HUES6 (cell line): ENCODE measurements at regions not wholly inside any gene's neighbourhood (a gene's known extent, or its start where the extent isn't known, plus 50 kb on each side); places are given as distances from the start of the nearest gene placed in this dataset.

Experiments
- H3K27ac ChIP-seq: 2 replicates; pipeline ENCODE4 v1.7.0; 2013; ENCODE audit warnings: low read depth, mild to moderate bottlenecking, low read length, inconsistent platforms
- H3K27me3 ChIP-seq: 2 replicates; pipeline ENCODE4 v1.6.1; 2013; ENCODE audit warnings: low read length; ENCODE audit not compliant: control insufficient read depth, insufficient read depth
- H3K36me3 ChIP-seq: 2 replicates; pipeline ENCODE4 v1.6.1; 2013; ENCODE audit warnings: low read length; ENCODE audit not compliant: control insufficient read depth, insufficient read depth
- H3K4me1 ChIP-seq: 2 replicates; pipeline ENCODE4 v1.6.1; 2013; ENCODE audit warnings: low read length; ENCODE audit not compliant: control insufficient read depth, insufficient read depth
- H3K4me3 ChIP-seq: 2 replicates; pipeline ENCODE4 v1.5.1; 2013; ENCODE audit warnings: low read depth, low read length
- H3K9ac ChIP-seq: one replicate; pipeline ENCODE4 v1.6.1; 2013; ENCODE audit warnings: mild to moderate bottlenecking, low read length
- H3K9me3 ChIP-seq: 2 replicates; pipeline ENCODE4 v1.6.1; 2013; ENCODE audit warnings: low read depth, low read length; ENCODE audit not compliant: control insufficient read depth, insufficient read depth

DNA sequence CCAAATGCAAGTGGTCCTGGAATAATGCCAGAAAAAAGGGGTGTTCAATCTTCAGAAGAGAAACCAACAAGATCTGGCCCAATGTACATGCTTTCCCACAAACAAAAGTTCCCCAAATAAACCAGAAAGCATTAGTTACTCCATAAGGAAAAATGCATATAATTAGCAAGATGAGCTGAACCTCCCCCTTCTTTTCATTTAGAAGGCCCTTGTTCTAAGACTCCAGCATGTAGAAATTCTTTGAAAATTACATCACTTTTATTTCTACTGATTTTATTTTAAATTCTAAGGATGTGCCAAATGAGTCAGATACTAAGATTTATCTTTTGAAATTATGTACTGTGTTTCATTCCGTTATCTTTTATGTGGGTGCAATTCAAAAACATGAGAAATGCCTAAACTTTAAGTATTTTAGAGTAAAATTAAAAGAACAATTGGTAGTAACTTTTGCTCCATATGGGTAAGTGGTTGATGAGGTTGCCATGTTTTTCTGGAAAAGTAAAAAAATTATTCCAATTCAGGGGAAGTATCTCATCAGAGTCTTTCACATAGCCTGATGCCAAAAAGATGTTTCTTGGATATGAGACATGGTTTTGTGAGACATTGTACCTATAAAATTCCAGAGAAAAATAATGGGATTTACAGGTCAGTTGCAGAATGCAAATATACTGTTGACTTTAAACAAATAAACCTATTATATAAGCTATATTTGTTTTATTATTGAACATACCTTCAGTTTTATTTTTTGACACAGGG lies 106.5 kb upstream of the CCDC112 start:
- Histone ChIP-seq H3K4me3 (no peak overlapping the region), H3K4me1 (no peaks in the 10 kb centered on the region), H3K27me3 (no peaks in the 10 kb centered on the region), H3K27ac (no peak overlapping the region), H3K9ac (no peak overlapping the region), H3K36me3 (no peaks in the 10 kb centered on the region), H3K9me3 (no peaks in the 10 kb centered on the region)

DNA sequence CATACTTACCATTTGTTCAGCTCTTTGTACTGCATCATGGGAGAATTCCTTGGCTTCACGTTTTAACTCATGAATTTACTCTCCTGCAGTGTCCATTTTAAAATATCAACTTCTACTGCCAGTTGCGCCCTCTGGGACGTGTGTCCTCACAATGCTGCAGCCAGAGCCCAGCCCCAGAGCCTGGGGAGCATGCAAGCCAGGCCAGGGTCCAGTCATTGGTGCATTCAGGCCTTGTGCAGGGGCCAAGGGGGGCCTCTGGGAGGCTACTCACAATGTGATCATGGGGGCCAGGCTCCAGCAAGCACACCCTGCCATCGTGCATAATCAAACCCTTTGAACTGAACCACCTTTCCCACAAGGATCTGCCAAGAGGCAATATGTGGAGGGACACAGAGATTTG lies 105.6 kb upstream of the CCDC112 start:
- H3K4me3 ChIP-seq: no peak overlapping the region
- no peaks in the 10 kb centered on the region for H3K36me3 ChIP-seq
- H3K9ac ChIP-seq: no peak overlapping the region
- no peak overlapping the region for H3K27ac ChIP-seq
- H3K4me1 ChIP-seq: no peaks in the 10 kb centered on the region
- H3K9me3 ChIP-seq: no peaks in the 10 kb centered on the region
- no peaks in the 10 kb centered on the region for H3K27me3 ChIP-seq

DNA sequence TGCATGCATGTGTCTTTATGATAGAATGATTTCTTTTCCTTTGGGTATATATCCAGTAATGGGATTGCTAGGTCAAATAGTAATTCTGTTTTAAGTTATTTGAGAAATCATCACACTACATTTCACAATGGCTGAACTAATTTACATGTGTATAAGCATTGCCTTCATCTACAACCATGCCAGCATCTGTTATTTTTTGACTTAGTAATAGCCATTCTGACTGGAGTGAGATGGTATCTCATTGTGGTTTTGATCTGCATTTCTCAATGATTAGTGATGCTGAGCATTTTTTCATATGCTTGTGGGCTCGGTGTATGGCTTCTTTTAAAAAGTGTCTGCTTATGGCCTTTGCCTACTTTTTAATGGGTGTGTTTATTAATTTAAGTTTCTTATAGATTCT lies 102.3 kb upstream of the CCDC112 start:
- no peak overlapping the region for H3K9ac ChIP-seq
- H3K27ac ChIP-seq: no peak overlapping the region
- H3K36me3 ChIP-seq: no peaks in the 10 kb centered on the region
- no peak overlapping the region for H3K4me3 ChIP-seq
- H3K27me3 ChIP-seq: no peaks in the 10 kb centered on the region
- 0 out of 2 replicates have a peak, but pooled peaks cover 6% of the 10 kb centered on the region for H3K9me3 ChIP-seq
- H3K4me1 ChIP-seq: no peaks in the 10 kb centered on the region

DNA sequence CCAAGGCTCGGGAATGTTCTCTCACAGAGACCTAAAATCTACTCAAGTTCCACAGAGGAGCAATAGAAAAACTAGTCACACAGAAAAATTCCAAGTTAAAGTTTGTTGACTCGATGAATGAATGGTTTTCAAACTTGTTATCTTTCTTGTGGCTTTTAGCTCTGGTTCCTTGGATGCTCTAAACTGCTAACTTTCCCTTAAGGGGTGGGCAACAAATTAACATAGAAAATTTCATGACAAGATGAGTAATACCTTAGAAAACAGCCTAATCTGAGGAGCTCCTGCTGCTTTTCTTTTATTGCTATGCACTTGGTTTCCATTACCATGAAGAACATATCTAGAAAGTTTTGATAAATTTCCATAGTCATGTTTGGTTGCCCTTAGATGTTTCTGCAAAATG lies 100.2 kb upstream of the CCDC112 start:
- H3K36me3 ChIP-seq: no peaks in the 10 kb centered on the region
- no peak overlapping the region for H3K27ac ChIP-seq
- no peaks in the 10 kb centered on the region for H3K27me3 ChIP-seq
- H3K9ac ChIP-seq: no peak overlapping the region
- H3K4me1 ChIP-seq: no peaks in the 10 kb centered on the region
- H3K9me3 ChIP-seq: peaks cover 10% of the 10 kb centered on the region; the same call in 1 of the 2 replicates
- no peak overlapping the region for H3K4me3 ChIP-seq

DNA sequence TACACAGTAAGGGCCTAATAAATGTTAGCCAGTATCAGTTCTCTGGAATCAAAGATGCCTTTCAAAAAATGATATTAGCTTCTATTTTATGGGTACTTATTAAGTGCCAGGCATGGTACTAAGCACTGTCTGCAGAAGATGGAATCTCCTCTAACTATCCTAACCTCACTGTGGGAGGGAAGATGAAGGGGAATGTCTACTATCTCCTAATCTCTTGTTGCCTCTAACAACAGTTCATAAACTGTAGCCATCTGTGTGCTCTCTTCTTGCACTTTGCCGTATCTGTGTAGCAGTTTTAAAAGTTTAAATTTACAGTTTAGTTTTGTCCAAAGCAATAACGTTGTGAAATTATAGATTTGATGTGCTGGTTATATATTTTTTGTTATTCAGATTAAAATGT lies 99.6 kb upstream of the CCDC112 start:
- no peaks in the 10 kb centered on the region for H3K27me3 ChIP-seq
- no peaks in the 10 kb centered on the region for H3K36me3 ChIP-seq
- no peak overlapping the region for H3K27ac ChIP-seq
- H3K4me3 ChIP-seq: no peak overlapping the region
- peaks cover 10% of the 10 kb centered on the region; the same call in 1 of the 2 replicates for H3K9me3 ChIP-seq
- no peak overlapping the region for H3K9ac ChIP-seq
- no peaks in the 10 kb centered on the region for H3K4me1 ChIP-seq

DNA sequence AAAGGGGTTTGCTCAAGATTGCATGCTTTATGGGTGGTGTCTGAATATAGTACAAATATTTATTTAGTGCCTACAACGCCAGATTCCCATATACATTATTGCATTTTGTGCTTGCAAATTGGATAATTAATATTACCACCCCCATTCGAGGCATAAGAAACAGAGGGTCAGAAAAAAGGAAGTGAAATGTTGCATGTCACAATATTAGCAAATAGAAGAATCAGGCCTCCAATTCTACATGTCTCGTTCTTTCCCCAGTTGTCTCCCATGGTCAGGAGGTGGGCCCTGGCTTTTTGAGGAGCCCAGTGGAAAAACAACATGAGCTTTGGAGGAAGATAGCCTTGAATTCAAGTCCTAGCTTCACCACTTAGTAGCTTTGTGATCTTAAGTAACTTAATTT lies 98.1 kb upstream of the CCDC112 start:
- no peaks in the 10 kb centered on the region for H3K4me1 ChIP-seq
- no peaks in the 10 kb centered on the region for H3K36me3 ChIP-seq
- H3K9me3 ChIP-seq: peaks cover 10% of the 10 kb centered on the region; the same call in 1 of the 2 replicates
- H3K27ac ChIP-seq: no peak overlapping the region
- no peak overlapping the region for H3K4me3 ChIP-seq
- no peak overlapping the region for H3K9ac ChIP-seq
- no peaks in the 10 kb centered on the region for H3K27me3 ChIP-seq

DNA sequence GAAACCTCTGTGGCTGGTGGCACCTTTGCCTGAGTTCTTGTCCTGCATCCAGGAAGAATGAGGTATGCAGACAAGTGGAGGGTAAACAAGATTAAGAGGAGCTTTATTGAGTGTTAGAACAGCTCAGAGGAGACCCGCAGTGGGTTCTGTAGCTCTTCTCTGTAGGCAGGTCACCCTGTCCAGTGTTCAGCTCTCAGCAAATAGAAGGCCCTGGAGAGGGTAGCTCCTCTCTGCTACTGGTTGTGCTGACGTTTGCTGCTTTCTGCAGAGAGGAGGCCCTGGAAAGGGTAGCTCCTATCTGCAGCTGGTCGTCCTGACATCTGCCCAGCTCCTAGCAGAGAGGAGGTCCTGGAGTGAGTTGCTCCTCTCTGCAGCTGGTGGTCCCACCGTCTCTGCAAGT lies 96.8 kb upstream of the CCDC112 start:
- no peaks in the 10 kb centered on the region for H3K36me3 ChIP-seq
- H3K27me3 ChIP-seq: no peaks in the 10 kb centered on the region
- no peaks in the 10 kb centered on the region for H3K4me1 ChIP-seq
- no peak overlapping the region for H3K4me3 ChIP-seq
- no peak overlapping the region for H3K9ac ChIP-seq
- H3K9me3 ChIP-seq: peaks cover 10% of the 10 kb centered on the region; the same call in 1 of the 2 replicates
- H3K27ac ChIP-seq: no peak overlapping the region

DNA sequence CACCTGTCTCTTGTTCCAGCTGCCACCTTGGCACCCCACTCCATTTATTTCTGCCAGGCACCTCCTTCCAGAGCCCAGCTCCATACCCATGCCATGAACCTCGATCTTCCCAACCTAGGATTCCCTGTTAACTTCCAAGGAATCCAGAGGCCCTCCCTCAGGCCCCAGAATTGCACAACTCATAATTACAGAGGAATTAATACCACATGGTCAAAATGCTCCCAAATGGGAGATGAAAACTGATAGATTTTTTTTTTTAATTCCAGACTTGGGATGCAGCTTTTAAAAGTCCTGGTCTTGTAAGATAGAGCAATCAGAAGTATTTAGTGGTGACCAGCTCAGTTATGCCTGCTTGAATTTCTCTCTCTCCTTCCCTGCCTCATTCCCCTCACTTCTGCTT lies 96.2 kb upstream of the CCDC112 start:
- no peak overlapping the region for H3K4me3 ChIP-seq
- H3K9ac ChIP-seq: no peak overlapping the region
- no peak overlapping the region for H3K27ac ChIP-seq
- no peaks in the 10 kb centered on the region for H3K27me3 ChIP-seq
- H3K36me3 ChIP-seq: no peaks in the 10 kb centered on the region
- no peaks in the 10 kb centered on the region for H3K4me1 ChIP-seq
- peaks cover 10% of the 10 kb centered on the region; the same call in 1 of the 2 replicates for H3K9me3 ChIP-seq

DNA sequence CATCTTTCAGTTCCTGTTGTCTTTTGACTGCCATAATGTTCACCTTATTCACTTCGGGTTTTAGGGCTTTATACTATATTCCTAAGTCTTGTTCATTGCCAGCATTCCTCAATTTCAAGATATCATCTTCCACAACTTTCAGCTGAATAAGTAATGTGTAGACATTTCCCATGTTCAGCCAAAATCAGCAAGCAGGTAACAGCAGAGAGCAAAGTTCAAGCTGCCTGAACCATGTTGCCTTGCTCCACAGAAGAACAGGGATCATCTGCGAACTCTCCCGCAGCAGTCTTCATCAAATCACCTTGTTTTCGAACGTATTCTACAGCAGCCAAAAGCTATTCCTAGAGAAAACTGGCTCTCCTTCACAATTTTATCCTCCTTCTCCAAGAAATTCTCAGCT lies 95.3 kb upstream of the CCDC112 start:
- no peaks in the 10 kb centered on the region for H3K27me3 ChIP-seq
- peaks cover 10% of the 10 kb centered on the region; the same call in 1 of the 2 replicates for H3K9me3 ChIP-seq
- no peaks in the 10 kb centered on the region for H3K36me3 ChIP-seq

DNA sequence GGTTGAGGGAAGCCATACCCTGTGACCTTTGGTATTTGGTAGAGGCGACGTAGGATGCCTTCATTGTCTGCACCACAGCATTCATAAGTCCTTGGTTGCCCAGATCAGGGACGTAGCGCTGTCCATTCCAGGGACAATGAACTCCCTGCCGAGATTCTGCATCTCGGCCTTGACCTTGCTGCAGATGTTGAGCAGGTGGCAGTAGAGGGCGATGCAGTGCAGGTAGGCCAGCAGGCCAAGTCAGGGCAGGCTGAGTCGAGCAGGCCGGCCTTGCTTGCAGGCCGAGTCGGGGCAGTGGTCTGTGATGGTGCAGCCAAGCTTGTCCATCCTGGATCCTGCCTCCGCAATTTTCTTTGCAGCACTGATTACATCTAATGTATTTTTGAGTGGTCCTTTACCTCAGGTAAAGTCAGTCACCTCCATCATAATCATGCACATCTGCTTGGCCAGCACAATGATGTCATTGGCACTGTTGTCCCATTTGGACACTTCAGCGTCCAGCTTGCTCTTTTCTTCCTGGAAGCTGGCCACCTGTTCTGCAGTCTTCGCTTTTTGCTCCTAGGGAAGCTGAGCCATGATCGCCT lies 93.4 kb upstream of the CCDC112 start:
- H3K4me1 ChIP-seq: peaks cover 1% of the 10 kb centered on the region; the same call in 1 of the 2 replicates
- H3K9me3 ChIP-seq: peaks cover 10% of the 10 kb centered on the region; the same call in 1 of the 2 replicates
- no peak overlapping the region for H3K27ac ChIP-seq
- no peak overlapping the region for H3K9ac ChIP-seq
- no peaks in the 10 kb centered on the region for H3K27me3 ChIP-seq
- no peaks in the 10 kb centered on the region for H3K36me3 ChIP-seq
- no peak overlapping the region for H3K4me3 ChIP-seq

More for the DNA sequence above, 95.3 kb upstream of the CCDC112 start:
- Histone ChIP-seq H3K9ac (no peak overlapping the region), H3K4me1 (no peaks in the 10 kb centered on the region), H3K4me3 (no peak overlapping the region), H3K27ac (no peak overlapping the region)

DNA sequence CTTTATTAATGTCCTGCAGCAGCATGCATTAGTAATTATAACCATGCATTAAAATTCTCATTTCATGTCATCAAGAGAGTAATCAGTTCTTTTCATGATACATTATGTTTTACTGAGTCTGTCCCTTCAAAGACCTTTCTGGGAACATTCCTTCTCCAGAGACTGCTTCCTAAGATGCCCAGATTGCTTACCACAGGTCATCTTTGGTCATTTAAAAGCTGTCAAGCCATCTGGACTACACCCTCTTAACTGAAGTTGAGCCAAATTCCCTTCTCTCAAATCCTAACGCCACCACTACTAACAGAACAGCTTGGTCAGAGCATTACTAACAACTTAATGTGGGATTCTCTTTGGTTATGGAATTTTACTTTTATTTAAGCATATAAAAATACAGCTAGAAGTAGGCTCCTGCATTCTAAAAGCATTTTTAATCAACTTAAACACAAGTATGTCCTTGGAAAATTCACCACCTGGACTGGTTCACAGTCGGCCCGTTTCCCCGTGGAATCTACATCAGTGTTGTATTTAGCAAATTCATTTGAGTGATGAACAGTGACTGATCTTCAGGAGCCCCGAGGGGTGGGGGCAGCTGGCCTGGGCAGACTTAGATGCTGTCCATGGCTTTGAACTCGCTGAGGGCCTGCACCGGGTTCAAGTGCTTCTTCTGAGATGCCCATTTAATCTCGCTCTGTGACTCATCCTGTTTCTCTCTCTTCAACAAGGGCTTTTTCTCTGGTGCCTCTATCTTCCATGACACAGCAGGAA lies 92.8 kb upstream of the CCDC112 start:
- Histone ChIP-seq H3K36me3 (no peaks in the 10 kb centered on the region), H3K27ac (no peak overlapping the region), H3K4me1 (peaks cover 4% of the 10 kb centered on the region; the same call in 1 of the 2 replicates), H3K27me3 (no peaks in the 10 kb centered on the region), H3K9me3 (peaks cover 8% of the 10 kb centered on the region; the same call in 1 of the 2 replicates), H3K9ac (no peak overlapping the region), H3K4me3 (no peak overlapping the region)
